ENCODE measurements at regions not wholly inside any gene's neighbourhood (a gene's known extent, or its start where the extent isn't known, plus 50 kb on each side); places are given as distances from the start of the nearest gene placed in this dataset.

DNA sequence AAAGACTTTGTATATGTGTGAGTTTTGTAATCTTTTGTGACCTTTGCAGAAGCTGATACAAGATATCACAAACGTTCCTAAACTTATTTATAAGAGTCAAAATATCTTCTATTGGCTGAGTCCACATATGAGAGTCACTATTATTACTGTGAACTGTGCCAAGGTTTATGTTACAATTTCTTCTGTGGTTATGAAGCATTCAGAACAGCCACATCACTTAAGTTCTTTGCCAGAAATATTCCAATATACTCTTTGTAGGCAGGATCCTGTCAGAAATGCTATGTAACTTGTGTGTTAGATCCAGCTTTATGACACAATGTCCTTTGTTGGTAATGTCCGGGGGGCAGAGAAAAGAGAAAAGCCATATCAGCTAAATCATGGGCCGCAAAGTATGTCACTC, 1030.3 kb upstream of the AMELY start:
- TF ChIP-seq, protein P1, sequence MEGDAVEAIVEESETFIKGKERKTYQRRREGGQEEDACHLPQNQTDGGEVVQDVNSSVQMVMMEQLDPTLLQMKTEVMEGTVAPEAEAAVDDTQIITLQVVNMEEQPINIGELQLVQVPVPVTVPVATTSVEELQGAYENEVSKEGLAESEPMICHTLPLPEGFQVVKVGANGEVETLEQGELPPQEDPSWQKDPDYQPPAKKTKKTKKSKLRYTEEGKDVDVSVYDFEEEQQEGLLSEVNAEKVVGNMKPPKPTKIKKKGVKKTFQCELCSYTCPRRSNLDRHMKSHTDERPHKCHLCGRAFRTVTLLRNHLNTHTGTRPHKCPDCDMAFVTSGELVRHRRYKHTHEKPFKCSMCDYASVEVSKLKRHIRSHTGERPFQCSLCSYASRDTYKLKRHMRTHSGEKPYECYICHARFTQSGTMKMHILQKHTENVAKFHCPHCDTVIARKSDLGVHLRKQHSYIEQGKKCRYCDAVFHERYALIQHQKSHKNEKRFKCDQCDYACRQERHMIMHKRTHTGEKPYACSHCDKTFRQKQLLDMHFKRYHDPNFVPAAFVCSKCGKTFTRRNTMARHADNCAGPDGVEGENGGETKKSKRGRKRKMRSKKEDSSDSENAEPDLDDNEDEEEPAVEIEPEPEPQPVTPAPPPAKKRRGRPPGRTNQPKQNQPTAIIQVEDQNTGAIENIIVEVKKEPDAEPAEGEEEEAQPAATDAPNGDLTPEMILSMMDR (IDR thresholded peaks at IDR 0.05 in 8 of 11, conservative IDR thresholded peaks at IDR 0.05 in 3 of 11): no peak
- TF ChIP-seq POLR2A (IDR thresholded peaks at IDR 0.05): no peak
